Ascending aorta (tissue), 2 donors: ENCODE measurements at regions not wholly inside any gene's neighbourhood (a gene's known extent, or its start where the extent isn't known, plus 50 kb on each side); places are given as distances from the start of the nearest gene placed in this dataset.

ENCODE experiments used
- DNase-seq, 2 donors: peaks; one replicate each; pipeline ENCODE4 v3.0.0-alpha.2; 2019; ENCODE audit warnings: low spot score in 2 of 2
- H3K27ac ChIP-seq, 2 donors: fragments of 200-600 bp; sonication (generic); one replicate each; pipeline ENCODE4 v1.5.1; 2016 to 2017; ENCODE audit warnings: mild to moderate bottlenecking in 1 of 2
- H3K27me3 ChIP-seq: fragments of 200-600 bp; sonication (generic); one replicate; pipeline ENCODE4 v1.5.1; 2017
- H3K36me3 ChIP-seq, 2 donors: fragments of 200-600 bp; sonication (generic); one replicate each; pipeline ENCODE4 v1.5.1; 2016
- H3K4me1 ChIP-seq, 2 donors: fragments of 200-600 bp; sonication (generic); one replicate each; pipeline ENCODE4 v1.5.1; 2016 to 2017; ENCODE audit warnings: mild to moderate bottlenecking in 1 of 2
- H3K4me3 ChIP-seq, 2 donors: fragments of 200-600 bp; sonication (generic); one replicate each; pipeline ENCODE4 v1.5.1; 2016 to 2017; ENCODE audit warnings: mild to moderate bottlenecking in 1 of 2
- H3K9me3 ChIP-seq, 2 donors: fragments of 200-600 bp; sonication (generic); one replicate each; pipeline ENCODE4 v1.5.1; 2016
- CTCF ChIP-seq, 3 experiments: fragments of 200-600 bp in 2 of 3; fragments of 450-650 bp in 1 of 3; sonication (generic) in 2 of 3; IDR thresholded peaks; one replicate each; pipeline ENCODE4 v1.5.1; 2016 to 2019; ENCODE audit warnings: antibody characterized with exemption in 3 of 3, mild to moderate bottlenecking in 1 of 3, moderate library complexity in 1 of 3
- intact Hi-C: fragments of 100-400 bp; cut with DNase I; formaldehyde crosslinking; loops from one replicate; pipeline ENCODE4 v1.15.1; 2023

GRCh38 chr1:56411484-56412180 is 167.7 kb downstream of the PLPP3 start:
- Histone ChIP-seq H3K36me3 (no peaks in the 10 kb centered on the region), H3K9me3 (no peaks in the 10 kb centered on the region), H3K27me3 (no peaks in the 10 kb centered on the region), H3K4me3 (no peak overlapping the region), H3K4me1 (peaks cover 0 to 2% of the 10 kb centered on the region in 2 donors), H3K27ac (peak overlapping the region; percentile 15 to 62)
- peak in 1 of 2 donors; percentile 80 for DNase-seq
- peak; percentile 32 to 57 (median 32) for TF ChIP-seq CTCF (IDR thresholded peaks at IDR 0.05)
- intact Hi-C loops: loop anchor here (10.0 kb wide), 1 partner anchor 1037 kb away; no protein-coding TSS in a partner anchor

- Histone ChIP-seq H3K4me3 (no peak overlapping the region), H3K4me1 (peaks cover 0 to 2% of the 10 kb centered on the region in 2 donors), H3K27me3 (no peaks in the 10 kb centered on the region), H3K27ac (peak overlapping the region; percentile 15 to 62), H3K36me3 (no peaks in the 10 kb centered on the region), H3K9me3 (no peaks in the 10 kb centered on the region)
- DNase-seq: no peak
- intact Hi-C loops: loop anchor here (10.0 kb wide), 1 partner anchor 1036 kb away; no protein-coding TSS in a partner anchor
- TF ChIP-seq CTCF (IDR thresholded peaks at IDR 0.05): no peak
Measured at GRCh38 chr1:56411021-56411420, 168.3 kb downstream of the PLPP3 start.

- H3K27ac ChIP-seq: no peak overlapping the region
- no peaks in the 10 kb centered on the region for H3K36me3 ChIP-seq
- no peaks in the 10 kb centered on the region for H3K9me3 ChIP-seq
- no peak for DNase-seq
- H3K4me3 ChIP-seq: no peak overlapping the region
- intact Hi-C loops: loop anchor here (10.0 kb wide), 1 partner anchor 1036 kb away; no protein-coding TSS in a partner anchor
- TF ChIP-seq CTCF (IDR thresholded peaks at IDR 0.05): no peak
- H3K27me3 ChIP-seq: no peaks in the 10 kb centered on the region
- peaks cover 0 to 2% of the 10 kb centered on the region in 2 donors for H3K4me1 ChIP-seq
Measured at GRCh38 chr1:56410405-56410804, 169.0 kb downstream of the PLPP3 start.

- TF ChIP-seq CTCF (IDR thresholded peaks at IDR 0.05): no peak
- Histone ChIP-seq H3K27me3 (no peaks in the 10 kb centered on the region), H3K36me3 (no peaks in the 10 kb centered on the region), H3K9me3 (no peaks in the 10 kb centered on the region), H3K4me3 (no peak overlapping the region), H3K4me1 (peaks cover 3 to 12% of the 10 kb centered on the region in 2 donors), H3K27ac (no peak overlapping the region)
- intact Hi-C loops: no loop called here
- DNase-seq: no peak
Measured at GRCh38 chr1:56409112-56409691, 170.2 kb downstream of the PLPP3 start.

- H3K36me3 ChIP-seq: no peaks in the 10 kb centered on the region
- no peak overlapping the region for H3K27ac ChIP-seq
- no peaks in the 10 kb centered on the region for H3K27me3 ChIP-seq
- DNase-seq: no peak
- H3K4me1 ChIP-seq: peaks cover 3 to 12% of the 10 kb centered on the region in 2 donors
- H3K9me3 ChIP-seq: no peaks in the 10 kb centered on the region
- no peak overlapping the region for H3K4me3 ChIP-seq
- intact Hi-C loops: no loop called here
- TF ChIP-seq CTCF (IDR thresholded peaks at IDR 0.05): no peak
Measured at GRCh38 chr1:56406821-56407220, 172.5 kb downstream of the PLPP3 start.
